ENCODE measurements at regions not wholly inside any gene's neighbourhood (a gene's known extent, or its start where the extent isn't known, plus 50 kb on each side); places are given as distances from the start of the nearest gene placed in this dataset.

- H3K4me2 ChIP-seq (ENCODE audit: low read length): no peak overlapping the region
- no peaks in the 10 kb centered on the region for H3K36me3 Mint-ChIP-seq (ENCODE audit: low read depth, unreplicated experiment)
- no peaks in the 10 kb centered on the region for H3K27me3 ChIP-seq (ENCODE audit: insufficient read depth, low read length)
- H3K4me1 Mint-ChIP-seq (ENCODE audit: low read depth, unreplicated experiment): peaks cover 26% of the 10 kb centered on the region
- H2AFZ ChIP-seq (ENCODE audit: low read depth, low read length): no peak overlapping the region
- no peak overlapping the region for H3K27ac ChIP-seq (ENCODE audit: low read depth, low read length)
- H3K79me2 ChIP-seq (ENCODE audit: insufficient read depth, low read length): no peaks in the 10 kb centered on the region
- TF ChIP-seq, protein P1, sequence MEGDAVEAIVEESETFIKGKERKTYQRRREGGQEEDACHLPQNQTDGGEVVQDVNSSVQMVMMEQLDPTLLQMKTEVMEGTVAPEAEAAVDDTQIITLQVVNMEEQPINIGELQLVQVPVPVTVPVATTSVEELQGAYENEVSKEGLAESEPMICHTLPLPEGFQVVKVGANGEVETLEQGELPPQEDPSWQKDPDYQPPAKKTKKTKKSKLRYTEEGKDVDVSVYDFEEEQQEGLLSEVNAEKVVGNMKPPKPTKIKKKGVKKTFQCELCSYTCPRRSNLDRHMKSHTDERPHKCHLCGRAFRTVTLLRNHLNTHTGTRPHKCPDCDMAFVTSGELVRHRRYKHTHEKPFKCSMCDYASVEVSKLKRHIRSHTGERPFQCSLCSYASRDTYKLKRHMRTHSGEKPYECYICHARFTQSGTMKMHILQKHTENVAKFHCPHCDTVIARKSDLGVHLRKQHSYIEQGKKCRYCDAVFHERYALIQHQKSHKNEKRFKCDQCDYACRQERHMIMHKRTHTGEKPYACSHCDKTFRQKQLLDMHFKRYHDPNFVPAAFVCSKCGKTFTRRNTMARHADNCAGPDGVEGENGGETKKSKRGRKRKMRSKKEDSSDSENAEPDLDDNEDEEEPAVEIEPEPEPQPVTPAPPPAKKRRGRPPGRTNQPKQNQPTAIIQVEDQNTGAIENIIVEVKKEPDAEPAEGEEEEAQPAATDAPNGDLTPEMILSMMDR (IDR thresholded peaks at IDR 0.05; ENCODE audit: insufficient read depth, low read depth, low read length): peak; percentile 66
- TF ChIP-seq EZH2 (IDR thresholded peaks at IDR 0.05; ENCODE audit: insufficient read depth, low read length): no peak
- no peak overlapping the region for H3K4me3 Mint-ChIP-seq (ENCODE audit: unreplicated experiment)
- H3K9me3 Mint-ChIP-seq (ENCODE audit: unreplicated experiment): peaks cover 2% of the 10 kb centered on the region
- no peaks in the 10 kb centered on the region for H4K20me1 ChIP-seq (ENCODE audit: insufficient read depth, low read length)
- H3K4me1 ChIP-seq (ENCODE audit: insufficient read depth, low read length): peaks cover 15% of the 10 kb centered on the region
- no peak overlapping the region for H3K4me3 ChIP-seq (ENCODE audit: insufficient read depth, low read depth, low read length)
- H3K27me3 Mint-ChIP-seq (ENCODE audit: low read depth, unreplicated experiment): no peaks in the 10 kb centered on the region
- DNase-seq (ENCODE audit: low read depth) (peak; percentile 54), FAIRE-seq (peak; percentile 59)
- no peak overlapping the region for H3K27ac Mint-ChIP-seq (ENCODE audit: unreplicated experiment)
- H3K9me3 ChIP-seq (ENCODE audit: insufficient read depth, low read depth, low read length): no peaks in the 10 kb centered on the region
- no peaks in the 10 kb centered on the region for H3K36me3 ChIP-seq (ENCODE audit: insufficient read depth, low read length)
- H3K9ac ChIP-seq (ENCODE audit: low read length): no peak overlapping the region
Observed at GRCh38 chr7:7103343-7104313, 78.7 kb upstream of the C1GALT1 start.

DNA sequence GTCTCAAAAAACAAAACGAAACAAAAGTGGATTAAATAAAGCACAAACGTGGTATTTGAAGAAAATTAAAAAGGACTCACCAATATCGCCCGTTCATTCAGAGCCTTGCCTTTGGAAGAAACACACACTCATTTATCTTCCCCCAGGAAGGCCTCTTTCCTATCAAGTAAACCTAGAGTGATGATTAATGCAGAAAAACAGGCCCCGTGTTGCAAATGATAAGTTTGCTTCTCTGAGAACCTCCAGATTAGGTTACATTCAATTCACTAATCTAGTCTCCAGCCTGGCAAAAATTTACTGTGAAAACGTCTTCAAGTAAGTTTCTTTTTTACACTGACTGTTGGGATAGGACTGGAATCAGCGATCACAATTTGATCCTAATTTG lies 78.0 kb upstream of the C1GALT1 start:
- Histone ChIP-seq H3K79me2 (ENCODE audit: insufficient read depth, low read length) (no peaks in the 10 kb centered on the region), H3K36me3 (ENCODE audit: insufficient read depth, low read length) (no peaks in the 10 kb centered on the region), H3K27ac (ENCODE audit: low read depth, low read length) (no peak overlapping the region), H3K4me2 (ENCODE audit: low read length) (no peak overlapping the region), H3K9ac (ENCODE audit: low read length) (no peak overlapping the region), H2AFZ (ENCODE audit: low read depth, low read length) (no peak overlapping the region), H3K4me1 (ENCODE audit: insufficient read depth, low read length) (peaks cover 11% of the 10 kb centered on the region), H4K20me1 (ENCODE audit: insufficient read depth, low read length) (no peaks in the 10 kb centered on the region), H3K4me3 (ENCODE audit: insufficient read depth, low read depth, low read length) (no peak overlapping the region), H3K9me3 (ENCODE audit: insufficient read depth, low read depth, low read length) (no peaks in the 10 kb centered on the region), H3K27me3 (ENCODE audit: insufficient read depth, low read length) (no peaks in the 10 kb centered on the region)
- Mint-ChIP-seq H3K4me3 (ENCODE audit: unreplicated experiment) (no peak overlapping the region), H3K27ac (ENCODE audit: unreplicated experiment) (no peak overlapping the region), H3K36me3 (ENCODE audit: low read depth, unreplicated experiment) (no peaks in the 10 kb centered on the region), H3K27me3 (ENCODE audit: low read depth, unreplicated experiment) (no peaks in the 10 kb centered on the region), H3K4me1 (ENCODE audit: low read depth, unreplicated experiment) (peaks cover 20% of the 10 kb centered on the region), H3K9me3 (ENCODE audit: unreplicated experiment) (peaks cover 2% of the 10 kb centered on the region)
- DNase-seq (ENCODE audit: low read depth) (no peak), FAIRE-seq (no peak)
- TF ChIP-seq EZH2 (IDR thresholded peaks at IDR 0.05; ENCODE audit: insufficient read depth, low read length): no peak
- TF ChIP-seq, protein P1 (IDR thresholded peaks at IDR 0.05; ENCODE audit: insufficient read depth, low read depth, low read length): no peak

DNA sequence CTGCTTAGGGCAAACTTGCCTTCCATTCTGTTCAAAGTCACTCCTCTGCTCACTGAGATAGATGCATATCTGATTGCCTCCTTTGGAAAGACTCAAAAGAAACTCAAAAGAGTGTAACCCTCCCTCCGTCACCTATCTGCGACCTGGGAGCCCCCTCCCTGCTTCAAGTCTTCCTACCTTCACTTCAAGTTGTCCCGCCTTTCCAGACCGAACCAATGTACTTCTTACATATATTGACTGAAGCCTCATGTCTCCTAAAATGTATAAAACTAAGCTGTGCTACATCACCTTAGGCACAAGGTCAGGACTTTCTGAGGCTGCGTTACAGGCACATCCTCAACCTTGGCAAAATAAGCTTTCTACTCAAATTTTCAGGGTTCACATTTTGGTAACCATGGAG lies 77.4 kb upstream of the C1GALT1 start:
- Histone ChIP-seq H3K4me2 (ENCODE audit: low read length) (no peak overlapping the region), H3K9ac (ENCODE audit: low read length) (no peak overlapping the region), H3K27ac (ENCODE audit: low read depth, low read length) (no peak overlapping the region), H3K4me3 (ENCODE audit: insufficient read depth, low read depth, low read length) (no peak overlapping the region), H3K4me1 (ENCODE audit: insufficient read depth, low read length) (peaks cover 5% of the 10 kb centered on the region), H3K9me3 (ENCODE audit: insufficient read depth, low read depth, low read length) (no peaks in the 10 kb centered on the region), H3K36me3 (ENCODE audit: insufficient read depth, low read length) (no peaks in the 10 kb centered on the region), H3K79me2 (ENCODE audit: insufficient read depth, low read length) (no peaks in the 10 kb centered on the region), H4K20me1 (ENCODE audit: insufficient read depth, low read length) (no peaks in the 10 kb centered on the region), H2AFZ (ENCODE audit: low read depth, low read length) (no peak overlapping the region), H3K27me3 (ENCODE audit: insufficient read depth, low read length) (no peaks in the 10 kb centered on the region)
- no peak for FAIRE-seq
- Mint-ChIP-seq H3K9me3 (ENCODE audit: unreplicated experiment) (peaks cover 2% of the 10 kb centered on the region), H3K4me3 (ENCODE audit: unreplicated experiment) (no peak overlapping the region), H3K27ac (ENCODE audit: unreplicated experiment) (no peak overlapping the region), H3K36me3 (ENCODE audit: low read depth, unreplicated experiment) (no peaks in the 10 kb centered on the region), H3K27me3 (ENCODE audit: low read depth, unreplicated experiment) (no peaks in the 10 kb centered on the region), H3K4me1 (ENCODE audit: low read depth, unreplicated experiment) (peaks cover 17% of the 10 kb centered on the region)
- no peak for DNase-seq (ENCODE audit: low read depth)
- TF ChIP-seq, protein P1 (IDR thresholded peaks at IDR 0.05; ENCODE audit: insufficient read depth, low read depth, low read length): no peak
- TF ChIP-seq EZH2 (IDR thresholded peaks at IDR 0.05; ENCODE audit: insufficient read depth, low read length): no peak

Data from astrocyte (in vitro differentiated cells and primary cell).